SK-N-SH treated with all-trans-retinoic acid at 6 μM for 48 hours (cell line): ENCODE measurements at regions not wholly inside any gene's neighbourhood (a gene's known extent, or its start where the extent isn't known, plus 50 kb on each side); places are given as distances from the start of the nearest gene placed in this dataset.

ENCODE experiments used
- ISL1 ChIP-seq: fragments of 250-450 bp; sonication (Bioruptor Pico); IDR thresholded peaks from 2 replicates; pipeline ENCODE4 v2.1.2; 2022; ENCODE audit warnings: mild to moderate bottlenecking, moderate library complexity
- TOX ChIP-seq: fragments of 250-450 bp; sonication (Bioruptor Pico); IDR thresholded peaks from 2 replicates; pipeline ENCODE4 v1.8.0; 2021; ENCODE audit warnings: mild to moderate bottlenecking, moderate library complexity, borderline replicate concordance

DNA sequence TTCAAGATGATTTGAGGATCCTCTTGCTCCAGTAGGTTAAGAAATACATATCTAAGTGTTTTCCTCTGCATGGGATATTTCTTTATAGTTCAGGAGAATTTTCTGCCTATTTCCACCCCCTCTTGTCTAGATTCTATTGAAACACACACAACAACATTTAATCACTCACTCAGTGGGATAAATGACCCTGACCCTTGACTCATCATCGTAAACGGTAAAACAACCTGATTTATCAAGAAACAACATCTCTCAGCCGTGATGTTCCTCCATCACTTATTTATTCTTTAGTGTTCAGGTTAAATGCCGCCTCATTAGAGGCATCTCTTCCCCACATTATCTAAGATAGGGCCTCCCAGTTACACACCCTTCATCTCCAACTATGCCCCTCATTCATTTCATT is 208.7 kb upstream of the FMN2 start:
- TF ChIP-seq TOX (CRISPR knock-in tag) (no peak), ISL1 (CRISPR knock-in tag) (no peak)
